ENCODE measurements at regions not wholly inside any gene's neighbourhood (a gene's known extent, or its start where the extent isn't known, plus 50 kb on each side); places are given as distances from the start of the nearest gene placed in this dataset.

DNA sequence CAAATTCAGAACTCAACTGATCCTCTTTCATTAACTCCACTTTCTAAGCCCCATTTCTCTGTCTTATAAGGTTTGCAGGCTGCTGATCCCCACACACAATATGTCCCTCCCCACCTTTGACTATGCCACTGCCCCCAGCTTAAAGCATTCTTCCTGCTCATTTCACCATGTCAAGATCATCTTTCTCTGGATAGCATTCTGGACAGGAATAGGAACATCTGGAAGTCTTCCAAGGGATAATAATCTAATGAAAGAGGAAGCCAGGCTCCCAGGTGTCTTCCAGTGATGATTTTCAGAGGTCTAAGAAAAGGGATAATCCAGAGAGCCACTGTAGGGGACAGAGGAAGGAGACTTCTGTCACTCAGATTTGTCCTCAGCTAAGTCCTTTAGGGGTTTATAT, 54.6 kb upstream of the GALNT15 start:
- TF ChIP-seq, protein P1, sequence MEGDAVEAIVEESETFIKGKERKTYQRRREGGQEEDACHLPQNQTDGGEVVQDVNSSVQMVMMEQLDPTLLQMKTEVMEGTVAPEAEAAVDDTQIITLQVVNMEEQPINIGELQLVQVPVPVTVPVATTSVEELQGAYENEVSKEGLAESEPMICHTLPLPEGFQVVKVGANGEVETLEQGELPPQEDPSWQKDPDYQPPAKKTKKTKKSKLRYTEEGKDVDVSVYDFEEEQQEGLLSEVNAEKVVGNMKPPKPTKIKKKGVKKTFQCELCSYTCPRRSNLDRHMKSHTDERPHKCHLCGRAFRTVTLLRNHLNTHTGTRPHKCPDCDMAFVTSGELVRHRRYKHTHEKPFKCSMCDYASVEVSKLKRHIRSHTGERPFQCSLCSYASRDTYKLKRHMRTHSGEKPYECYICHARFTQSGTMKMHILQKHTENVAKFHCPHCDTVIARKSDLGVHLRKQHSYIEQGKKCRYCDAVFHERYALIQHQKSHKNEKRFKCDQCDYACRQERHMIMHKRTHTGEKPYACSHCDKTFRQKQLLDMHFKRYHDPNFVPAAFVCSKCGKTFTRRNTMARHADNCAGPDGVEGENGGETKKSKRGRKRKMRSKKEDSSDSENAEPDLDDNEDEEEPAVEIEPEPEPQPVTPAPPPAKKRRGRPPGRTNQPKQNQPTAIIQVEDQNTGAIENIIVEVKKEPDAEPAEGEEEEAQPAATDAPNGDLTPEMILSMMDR (IDR thresholded peaks at IDR 0.05) = no peak
- TF ChIP-seq POLR2A (IDR thresholded peaks at IDR 0.05) (no peak), POLR2AphosphoS5 (IDR thresholded peaks at IDR 0.05) (no peak)

Measured in prostate gland (tissue), 2 donors.